Endothelial cell of umbilical vein (primary cell): ENCODE measurements at regions not wholly inside any gene's neighbourhood (a gene's known extent, or its start where the extent isn't known, plus 50 kb on each side); places are given as distances from the start of the nearest gene placed in this dataset.

Source experiments
- CTCF ChIP-seq, 2 donors: IDR thresholded peaks; 1 replicate in 1 of 2; 2 replicates in 1 of 2; pipeline ENCODE4 v1.5.1; 2011; ENCODE audit warnings: low read length in 2 of 2, mild to moderate bottlenecking in 2 of 2, moderate library complexity in 2 of 2, control low read depth in 1 of 2, inconsistent platforms in 1 of 2, low read depth in 1 of 2; ENCODE audit not compliant: insufficient read depth in 1 of 2; ENCODE audit errors: extremely low read depth in 1 of 2
- MAX ChIP-seq: IDR thresholded peaks from 2 replicates; pipeline ENCODE4 v1.6.1; 2011; ENCODE audit not compliant: insufficient read depth, insufficient read length
- POLR2A ChIP-seq: IDR thresholded peaks from 2 replicates; pipeline ENCODE4 v1.6.1; 2012; ENCODE audit warnings: low read depth, mild to moderate bottlenecking, control low read depth, low read length

- TF ChIP-seq CTCF (IDR thresholded peaks at IDR 0.05; ENCODE audit: extremely low read depth in 1 of 2, insufficient read depth in 1 of 2, low read depth in 1 of 2, low read length in 2 of 2) (no peak), POLR2A (no peak), MAX (no peak)
These were observed 572.8 kb downstream of the INHBA start for GRCh38 chr7:41130086-41130485.
